ENCODE measurements at regions not wholly inside any gene's neighbourhood (a gene's known extent, or its start where the extent isn't known, plus 50 kb on each side); places are given as distances from the start of the nearest gene placed in this dataset.

DNA sequence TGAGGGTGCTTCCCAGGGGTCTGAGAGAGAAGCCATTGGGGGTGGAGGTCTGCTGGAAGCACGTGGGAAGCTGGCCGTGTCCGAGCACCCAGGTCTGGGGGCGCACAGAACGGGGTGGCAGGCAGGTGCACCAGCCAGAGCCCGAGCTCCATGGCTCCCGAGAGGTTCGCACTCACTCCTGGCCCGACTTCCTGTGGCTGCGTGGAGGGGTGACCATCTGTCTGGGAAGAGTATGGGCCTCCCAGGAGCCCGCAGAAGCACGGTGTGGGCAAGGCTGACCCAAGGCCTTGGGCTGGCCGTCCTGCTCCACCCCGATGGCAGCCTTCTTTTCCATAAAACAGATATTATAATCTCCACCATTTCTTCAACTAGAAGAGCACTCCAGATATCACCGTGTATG lies 256.0 kb upstream of the B3GAT1 start:
- TF ChIP-seq, protein P1, sequence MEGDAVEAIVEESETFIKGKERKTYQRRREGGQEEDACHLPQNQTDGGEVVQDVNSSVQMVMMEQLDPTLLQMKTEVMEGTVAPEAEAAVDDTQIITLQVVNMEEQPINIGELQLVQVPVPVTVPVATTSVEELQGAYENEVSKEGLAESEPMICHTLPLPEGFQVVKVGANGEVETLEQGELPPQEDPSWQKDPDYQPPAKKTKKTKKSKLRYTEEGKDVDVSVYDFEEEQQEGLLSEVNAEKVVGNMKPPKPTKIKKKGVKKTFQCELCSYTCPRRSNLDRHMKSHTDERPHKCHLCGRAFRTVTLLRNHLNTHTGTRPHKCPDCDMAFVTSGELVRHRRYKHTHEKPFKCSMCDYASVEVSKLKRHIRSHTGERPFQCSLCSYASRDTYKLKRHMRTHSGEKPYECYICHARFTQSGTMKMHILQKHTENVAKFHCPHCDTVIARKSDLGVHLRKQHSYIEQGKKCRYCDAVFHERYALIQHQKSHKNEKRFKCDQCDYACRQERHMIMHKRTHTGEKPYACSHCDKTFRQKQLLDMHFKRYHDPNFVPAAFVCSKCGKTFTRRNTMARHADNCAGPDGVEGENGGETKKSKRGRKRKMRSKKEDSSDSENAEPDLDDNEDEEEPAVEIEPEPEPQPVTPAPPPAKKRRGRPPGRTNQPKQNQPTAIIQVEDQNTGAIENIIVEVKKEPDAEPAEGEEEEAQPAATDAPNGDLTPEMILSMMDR (IDR thresholded peaks at IDR 0.05; ENCODE audit: insufficient read depth, low read depth, low read length), result no peak
- no peak for TF ChIP-seq EZH2 (IDR thresholded peaks at IDR 0.05; ENCODE audit: insufficient read depth, low read length)

Data from astrocyte (in vitro differentiated cells and primary cell).